Panc1 (cell line): ENCODE measurements at regions not wholly inside any gene's neighbourhood (a gene's known extent, or its start where the extent isn't known, plus 50 kb on each side); places are given as distances from the start of the nearest gene placed in this dataset.

ENCODE experiments used
- ATAC-seq: fragments of 200-7000 bp; cut with Tn5 transposase; 2 replicates; pipeline ENCODE4 v1.9.1; 2020; ENCODE audit warnings: mild to moderate bottlenecking, moderate library complexity
- BruUV-seq: library from RNA; stranded (reverse); fragments of 400-500 nt; replicated peaks from 2 replicates; lab custom pipeline; 2021; lab: Mats Ljungman, UMichigan
- CTCF ChIA-PET: fragments of 300-600 bp; sonication (Branson Sonifier 250); formaldehyde crosslinking; loops from one replicate; lab custom pipeline; 2022; ENCODE audit warnings: antibody characterized with exemption; lab: Charles Lee
- POLR2A ChIA-PET: fragments of 300-600 bp; sonication (Branson Sonifier 250); formaldehyde crosslinking; loops from one replicate; lab custom pipeline; 2022; ENCODE audit warnings: antibody characterized with exemption; lab: Charles Lee
- DNase-seq: peaks from one replicate; pipeline ENCODE4 v3.0.0-alpha.2; 2010; ENCODE audit warnings: low read depth, low spot score
- H3K27ac ChIP-seq: 2 replicates; pipeline ENCODE4 v1.5.1; 2011; ENCODE audit warnings: mild to moderate bottlenecking, low read length, inconsistent platforms
- H3K27me3 ChIP-seq: fragments of 200-500 bp; sonication (Bioruptor generic); 2 replicates; pipeline ENCODE4 v1.6.0; 2014; ENCODE audit warnings: low read length, inconsistent platforms; ENCODE audit not compliant: control insufficient read depth, insufficient read depth
- H3K36me3 ChIP-seq: fragments of 200-500 bp; sonication (Bioruptor generic); 2 replicates; pipeline ENCODE4 v1.5.1; 2014; ENCODE audit warnings: inconsistent platforms, mild to moderate bottlenecking, low read length, moderate library complexity; ENCODE audit not compliant: control insufficient read depth, insufficient read depth
- H3K4me1 ChIP-seq: 2 replicates; pipeline ENCODE4 v1.5.1; 2011; ENCODE audit warnings: inconsistent platforms, mild to moderate bottlenecking, low read length, moderate library complexity; ENCODE audit not compliant: control insufficient read depth, insufficient read depth
- H3K4me3 ChIP-seq, 2 experiments: 2 replicates each; pipeline ENCODE4 v1.5.1; 2011 to 2012; ENCODE audit warnings: low read depth in 2 of 2, low read length in 2 of 2, mild to moderate bottlenecking in 2 of 2, inconsistent platforms in 1 of 2, moderate library complexity in 1 of 2
- H3K9me3 ChIP-seq: fragments of 200-500 bp; sonication (Bioruptor generic); 2 replicates; pipeline ENCODE4 v1.5.1; 2014; ENCODE audit warnings: low read depth, mild to moderate bottlenecking, inconsistent platforms, low read length, moderate library complexity; ENCODE audit not compliant: control insufficient read depth, insufficient read depth
- POLR2AphosphoS5 ChIP-seq: IDR thresholded peaks from 2 replicates; pipeline ENCODE4 v1.6.1; 2012; ENCODE audit warnings: mild to moderate bottlenecking, low read depth, low read length, moderate library complexity
- SIN3A ChIP-seq: IDR thresholded peaks from 2 replicates; pipeline ENCODE4 v1.6.1; 2012; ENCODE audit warnings: low read depth, mild to moderate bottlenecking, low read length, moderate library complexity, borderline replicate concordance; ENCODE audit not compliant: insufficient read depth
- TCF7L2 ChIP-seq: IDR thresholded peaks from 2 replicates; pipeline ENCODE4 v1.6.1; 2011; ENCODE audit warnings: mild to moderate bottlenecking, low read depth, low read length, inconsistent platforms
- in situ Hi-C: cut with HindIII; loops from 2 replicates; pipeline ENCODE4 v1.10.0; 2016; ENCODE audit warnings: low sequenced_read_pairs, low pct_unique_long_range_greater_than_20kb
- intact Hi-C: fragments of 100-400 bp; cut with micrococcal nuclease; formaldehyde crosslinking; loops from one replicate; pipeline ENCODE4 v1.10.0; 2022; ENCODE audit not compliant: unreplicated experiment
- TF ChIP-seq, protein P1 (sequence below), 2 experiments: IDR thresholded peaks; 2 replicates each; pipeline ENCODE4 v1.6.1; 2011 to 2012; ENCODE audit warnings: low read depth in 2 of 2, control low read depth in 1 of 2, low read length in 1 of 2, mild to moderate bottlenecking in 1 of 2, moderate library complexity in 1 of 2; ENCODE audit not compliant: insufficient read depth in 1 of 2
- TF ChIP-seq, protein P2 (sequence below): fragments of 450-650 bp; IDR thresholded peaks from 2 replicates; pipeline ENCODE4 v1.5.1; 2017; ENCODE audit warnings: mild to moderate bottlenecking

DNA sequence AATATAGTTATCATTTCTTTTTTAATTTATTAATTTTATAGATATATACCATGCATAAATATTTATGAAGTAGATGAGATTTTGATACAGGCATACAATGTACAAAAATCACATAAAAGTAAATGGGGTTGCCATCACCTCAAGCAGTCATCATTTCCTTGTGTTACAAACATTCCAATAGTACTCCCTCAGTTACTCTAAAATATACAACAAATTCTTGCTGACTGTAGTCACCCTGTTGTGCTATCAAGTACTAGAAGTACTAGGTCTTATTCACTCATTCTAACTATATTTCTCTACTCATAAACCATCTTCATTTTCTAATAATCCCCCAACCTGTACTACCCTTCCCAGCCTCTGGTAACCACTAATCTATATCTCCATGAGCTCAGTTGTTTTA lies 432.6 kb upstream of the SYT1 start:
- in situ Hi-C loops (no loop called here), intact Hi-C loops (no loop called here)
- TF ChIP-seq POLR2AphosphoS5: no peak
- TF ChIP-seq, protein P1, sequence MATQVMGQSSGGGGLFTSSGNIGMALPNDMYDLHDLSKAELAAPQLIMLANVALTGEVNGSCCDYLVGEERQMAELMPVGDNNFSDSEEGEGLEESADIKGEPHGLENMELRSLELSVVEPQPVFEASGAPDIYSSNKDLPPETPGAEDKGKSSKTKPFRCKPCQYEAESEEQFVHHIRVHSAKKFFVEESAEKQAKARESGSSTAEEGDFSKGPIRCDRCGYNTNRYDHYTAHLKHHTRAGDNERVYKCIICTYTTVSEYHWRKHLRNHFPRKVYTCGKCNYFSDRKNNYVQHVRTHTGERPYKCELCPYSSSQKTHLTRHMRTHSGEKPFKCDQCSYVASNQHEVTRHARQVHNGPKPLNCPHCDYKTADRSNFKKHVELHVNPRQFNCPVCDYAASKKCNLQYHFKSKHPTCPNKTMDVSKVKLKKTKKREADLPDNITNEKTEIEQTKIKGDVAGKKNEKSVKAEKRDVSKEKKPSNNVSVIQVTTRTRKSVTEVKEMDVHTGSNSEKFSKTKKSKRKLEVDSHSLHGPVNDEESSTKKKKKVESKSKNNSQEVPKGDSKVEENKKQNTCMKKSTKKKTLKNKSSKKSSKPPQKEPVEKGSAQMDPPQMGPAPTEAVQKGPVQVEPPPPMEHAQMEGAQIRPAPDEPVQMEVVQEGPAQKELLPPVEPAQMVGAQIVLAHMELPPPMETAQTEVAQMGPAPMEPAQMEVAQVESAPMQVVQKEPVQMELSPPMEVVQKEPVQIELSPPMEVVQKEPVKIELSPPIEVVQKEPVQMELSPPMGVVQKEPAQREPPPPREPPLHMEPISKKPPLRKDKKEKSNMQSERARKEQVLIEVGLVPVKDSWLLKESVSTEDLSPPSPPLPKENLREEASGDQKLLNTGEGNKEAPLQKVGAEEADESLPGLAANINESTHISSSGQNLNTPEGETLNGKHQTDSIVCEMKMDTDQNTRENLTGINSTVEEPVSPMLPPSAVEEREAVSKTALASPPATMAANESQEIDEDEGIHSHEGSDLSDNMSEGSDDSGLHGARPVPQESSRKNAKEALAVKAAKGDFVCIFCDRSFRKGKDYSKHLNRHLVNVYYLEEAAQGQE (IDR thresholded peaks at IDR 0.05; ENCODE audit: insufficient read depth in 1 of 2, low read depth in 2 of 2, low read length in 1 of 2): no peak
- TF ChIP-seq SIN3A: no peak
- no peak for TF ChIP-seq TCF7L2
- TF ChIP-seq, protein P2, sequence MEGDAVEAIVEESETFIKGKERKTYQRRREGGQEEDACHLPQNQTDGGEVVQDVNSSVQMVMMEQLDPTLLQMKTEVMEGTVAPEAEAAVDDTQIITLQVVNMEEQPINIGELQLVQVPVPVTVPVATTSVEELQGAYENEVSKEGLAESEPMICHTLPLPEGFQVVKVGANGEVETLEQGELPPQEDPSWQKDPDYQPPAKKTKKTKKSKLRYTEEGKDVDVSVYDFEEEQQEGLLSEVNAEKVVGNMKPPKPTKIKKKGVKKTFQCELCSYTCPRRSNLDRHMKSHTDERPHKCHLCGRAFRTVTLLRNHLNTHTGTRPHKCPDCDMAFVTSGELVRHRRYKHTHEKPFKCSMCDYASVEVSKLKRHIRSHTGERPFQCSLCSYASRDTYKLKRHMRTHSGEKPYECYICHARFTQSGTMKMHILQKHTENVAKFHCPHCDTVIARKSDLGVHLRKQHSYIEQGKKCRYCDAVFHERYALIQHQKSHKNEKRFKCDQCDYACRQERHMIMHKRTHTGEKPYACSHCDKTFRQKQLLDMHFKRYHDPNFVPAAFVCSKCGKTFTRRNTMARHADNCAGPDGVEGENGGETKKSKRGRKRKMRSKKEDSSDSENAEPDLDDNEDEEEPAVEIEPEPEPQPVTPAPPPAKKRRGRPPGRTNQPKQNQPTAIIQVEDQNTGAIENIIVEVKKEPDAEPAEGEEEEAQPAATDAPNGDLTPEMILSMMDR: no peak
- Histone ChIP-seq H3K27me3 (no peaks in the 10 kb centered on the region), H3K4me1 (no peaks in the 10 kb centered on the region), H3K36me3 (no peaks in the 10 kb centered on the region), H3K9me3 (no peaks in the 10 kb centered on the region), H3K27ac (no peak overlapping the region), H3K4me3 (no peak overlapping the region)
- CTCF ChIA-PET: no interaction called here
- no TSS peak for BruUV-seq
- no peak for ATAC-seq
- DNase-seq: no peak
- POLR2A ChIA-PET: no interaction called here

DNA sequence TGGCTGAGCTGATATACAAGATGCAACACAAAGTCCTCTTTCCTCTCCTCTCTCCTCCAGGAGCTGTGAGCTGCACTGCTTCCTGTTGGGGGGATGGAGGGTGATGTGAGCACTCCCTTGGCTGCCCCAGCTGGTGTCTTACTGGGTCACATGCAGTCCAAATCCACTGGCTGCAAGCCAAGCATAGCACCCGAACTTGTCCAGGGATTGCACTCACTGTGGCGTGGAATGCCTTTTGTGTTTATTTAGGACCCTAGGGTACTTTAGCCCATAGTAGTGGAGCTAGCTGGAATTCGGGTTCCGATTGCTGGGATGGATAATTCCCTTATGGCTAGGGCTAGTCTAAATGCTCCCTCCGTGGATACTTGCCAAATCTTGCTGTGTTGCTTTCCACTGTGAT lies 424.9 kb upstream of the SYT1 start:
- in situ Hi-C loops: no loop called here
- Histone ChIP-seq H3K4me1 (no peaks in the 10 kb centered on the region), H3K36me3 (no peaks in the 10 kb centered on the region), H3K4me3 (no peak overlapping the region), H3K27me3 (no peaks in the 10 kb centered on the region), H3K27ac (no peak overlapping the region), H3K9me3 (0 out of 2 replicates have a peak, but pooled peaks cover 3% of the 10 kb centered on the region)
- no peak for ATAC-seq
- ChIA-PET POLR2A (no interaction called here), CTCF (no interaction called here)
- no TSS peak for BruUV-seq
- intact Hi-C loops: no loop called here
- DNase-seq: no peak
- TF ChIP-seq POLR2AphosphoS5 (no peak), SIN3A (no peak), TCF7L2 (no peak)
- TF ChIP-seq, protein P1 (IDR thresholded peaks at IDR 0.05; ENCODE audit: insufficient read depth in 1 of 2, low read depth in 2 of 2, low read length in 1 of 2): no peak
